Esophagus (tissue), 2 donors: ENCODE measurements at regions not wholly inside any gene's neighbourhood (a gene's known extent, or its start where the extent isn't known, plus 50 kb on each side); places are given as distances from the start of the nearest gene placed in this dataset.
"Not testable (repeated sequence)": the region's sequence is repeated elsewhere in the genome, so short reads cannot be mapped to it uniquely, and the experiment has no call there.

Experiments used
- H3K27ac ChIP-seq, 2 donors: one replicate each; pipeline ENCODE4 v1.5.1; 2013; ENCODE audit warnings: low read depth in 2 of 2, mild to moderate bottlenecking in 2 of 2, inconsistent platforms in 1 of 2, low read length in 1 of 2, moderate library complexity in 1 of 2
- H3K27me3 ChIP-seq, 2 donors: one replicate each; pipeline ENCODE4 v1.6.1; 2013; ENCODE audit warnings: low read length in 2 of 2, control low read depth in 1 of 2, mild to moderate bottlenecking in 1 of 2; ENCODE audit not compliant: insufficient read depth in 2 of 2, control insufficient read depth in 1 of 2
- H3K36me3 ChIP-seq, 2 donors: one replicate each; pipeline ENCODE4 v1.6.1; 2013; ENCODE audit warnings: low read length in 1 of 2; ENCODE audit not compliant: control insufficient read depth in 2 of 2, insufficient read depth in 2 of 2
- H3K4me1 ChIP-seq, 2 donors: one replicate each; pipeline ENCODE4 v1.6.1; 2013; ENCODE audit warnings: low read length in 1 of 2; ENCODE audit not compliant: control insufficient read depth in 2 of 2, insufficient read depth in 2 of 2
- H3K4me3 ChIP-seq, 2 donors: one replicate each; pipeline ENCODE4 v1.5.1; 2013; ENCODE audit warnings: low read length in 2 of 2, mild to moderate bottlenecking in 2 of 2, low read depth in 1 of 2, moderate library complexity in 1 of 2
- H3K9me3 ChIP-seq, 2 donors: one replicate each; pipeline ENCODE4 v1.6.1; 2013; ENCODE audit warnings: mild to moderate bottlenecking in 2 of 2, low read depth in 1 of 2, low read length in 1 of 2, moderate library complexity in 1 of 2; ENCODE audit not compliant: control insufficient read depth in 2 of 2, insufficient read depth in 1 of 2
- WGBS, 2 donors: extraction: QIAGEN DNeasy Blood & Tissue Kit; methylation state at CpG; one replicate each; pipeline ENCODE4 v1.1.7; 2013; 5-methylcytosine and 5-hydroxymethylcytosine counted together
- donor health status: healthy with polysubstance abuse.
- donor health status: Bipolar disorder and iron deficiency.

- 54 to 59% methylated on average over 3 of the region's 3 CpGs for WGBS, 2 donors
- Histone ChIP-seq H3K9me3 (no peaks in the 10 kb centered on the region), H3K4me1 (no peaks in the 10 kb centered on the region), H3K36me3 (no peaks in the 10 kb centered on the region), H3K4me3 (no peak overlapping the region), H3K27me3 (no peaks in the 10 kb centered on the region), H3K27ac (no peak overlapping the region)
Measured at GRCh38 chr1:65606426-65606825, 186.0 kb downstream of the LEPR start.

- H3K27me3 ChIP-seq: no peaks in the 10 kb centered on the region
- 86 to 91% methylated on average over 2 of the region's 2 CpGs for WGBS, 2 donors
- H3K4me3 ChIP-seq: no peak overlapping the region
- H3K27ac ChIP-seq: no peak overlapping the region
- no peaks in the 10 kb centered on the region for H3K36me3 ChIP-seq
- H3K4me1 ChIP-seq: no peaks in the 10 kb centered on the region
- H3K9me3 ChIP-seq: no peaks in the 10 kb centered on the region
Measured at GRCh38 chr1:65613884-65614283, 178.8 kb upstream of the PDE4B start.

- Histone ChIP-seq H3K4me3 (no peak overlapping the region), H3K27ac (no peak overlapping the region)
Measured at GRCh38 chr1:65615859-65616258, 176.8 kb upstream of the PDE4B start.

DNA sequence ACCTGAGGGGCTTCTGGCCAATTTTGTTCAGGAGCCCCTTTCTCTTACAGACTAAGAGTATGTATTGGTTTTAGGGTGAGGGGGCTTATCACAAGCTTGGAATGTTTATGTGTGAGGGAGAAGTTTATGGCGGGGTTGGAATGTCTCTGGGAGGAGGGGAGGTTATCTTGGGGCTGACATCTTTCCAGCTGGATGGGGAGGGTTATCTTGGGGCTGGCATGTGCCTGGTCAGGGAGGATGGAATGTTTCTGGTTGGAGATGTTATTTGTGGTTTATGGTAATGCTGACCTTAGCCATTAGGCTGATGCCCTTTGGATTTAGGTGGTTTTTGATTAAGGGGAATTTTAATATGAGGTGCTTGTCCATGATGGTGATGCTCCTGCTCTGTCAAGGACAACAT is 171.0 kb upstream of the PDE4B start:
- H3K27me3 ChIP-seq, H3K4me1 ChIP-seq, H3K4me3 ChIP-seq, H3K36me3 ChIP-seq, H3K9me3 ChIP-seq, H3K27ac ChIP-seq: not testable (repeated sequence)
- WGBS, 2 donors: 38 to 65% methylated on average over 1 of the region's 1 CpG

More at GRCh38 chr1:65615859-65616258, 176.8 kb upstream of the PDE4B start:
- Histone ChIP-seq H3K27me3 (no peaks in the 10 kb centered on the region), H3K9me3 (no peaks in the 10 kb centered on the region), H3K36me3 (no peaks in the 10 kb centered on the region), H3K4me1 (no peaks in the 10 kb centered on the region)
- 47 to 48% methylated on average over 2 of the region's 2 CpGs for WGBS, 2 donors

DNA sequence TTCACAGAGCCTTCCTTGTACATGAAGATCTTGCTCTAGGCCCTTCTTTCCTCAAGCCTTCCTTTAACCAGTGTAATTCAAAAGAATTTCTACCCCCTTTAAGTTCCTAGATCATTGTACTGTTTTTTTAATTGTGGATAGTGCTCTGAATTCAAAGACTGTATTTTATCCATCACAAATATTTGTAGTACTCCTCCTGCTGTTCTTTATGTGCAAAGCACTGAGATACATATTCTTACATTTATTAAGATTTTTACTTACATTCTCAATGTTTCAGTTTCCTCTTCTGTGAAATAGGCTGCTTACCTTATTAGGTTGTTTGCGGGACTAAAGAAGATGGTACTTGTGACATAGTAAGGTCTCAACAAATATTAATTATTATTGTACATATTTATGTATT is 168.8 kb upstream of the PDE4B start:
- H3K36me3 ChIP-seq: no peaks in the 10 kb centered on the region
- no peaks in the 10 kb centered on the region for H3K9me3 ChIP-seq
- no peaks in the 10 kb centered on the region for H3K27me3 ChIP-seq
- no peak overlapping the region for H3K27ac ChIP-seq
- no peak overlapping the region for H3K4me3 ChIP-seq
- no peaks in the 10 kb centered on the region for H3K4me1 ChIP-seq
- 98 to 100% methylated on average over 1 of the region's 1 CpG for WGBS, 2 donors

DNA sequence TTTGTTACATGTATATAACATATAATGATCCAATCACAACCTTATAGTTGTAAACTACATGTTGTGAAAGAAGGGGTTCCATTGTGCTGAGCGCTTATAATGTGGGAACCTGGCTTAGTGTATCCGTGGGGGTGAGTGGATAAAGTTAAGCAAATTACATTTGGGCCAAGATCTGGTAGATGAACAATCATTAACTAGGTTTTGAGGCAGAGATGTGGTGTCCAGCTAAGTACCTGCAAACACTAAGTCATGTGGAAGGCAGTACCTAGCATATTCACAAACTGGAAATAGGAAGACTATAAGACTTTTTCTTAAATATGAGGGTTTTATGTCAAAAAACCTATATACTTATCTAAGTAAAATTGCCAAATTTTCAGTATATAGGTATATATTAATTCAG is 167.2 kb upstream of the PDE4B start:
- Histone ChIP-seq H3K27ac (no peak overlapping the region), H3K27me3 (no peaks in the 10 kb centered on the region), H3K4me3 (no peak overlapping the region), H3K36me3 (no peaks in the 10 kb centered on the region), H3K9me3 (no peaks in the 10 kb centered on the region), H3K4me1 (no peaks in the 10 kb centered on the region)
- 70 to 78% methylated on average over 2 of the region's 2 CpGs for WGBS, 2 donors

GRCh38 chr1:65626003-65626402 is 166.7 kb upstream of the PDE4B start:
- Histone ChIP-seq H3K27ac (no peak overlapping the region), H3K9me3 (no peaks in the 10 kb centered on the region), H3K36me3 (no peaks in the 10 kb centered on the region), H3K4me1 (no peaks in the 10 kb centered on the region), H3K4me3 (no peak overlapping the region), H3K27me3 (no peaks in the 10 kb centered on the region)
- WGBS, 2 donors: 70 to 89% methylated on average over 3 of the region's 3 CpGs

- Histone ChIP-seq H3K36me3 (no peaks in the 10 kb centered on the region), H3K9me3 (no peaks in the 10 kb centered on the region), H3K27me3 (no peaks in the 10 kb centered on the region), H3K4me3 (no peak overlapping the region), H3K4me1 (no peaks in the 10 kb centered on the region), H3K27ac (no peak overlapping the region)
- WGBS, 2 donors: 85 to 89% methylated on average over 2 of the region's 2 CpGs
Measured at GRCh38 chr1:65629788-65630187, 162.9 kb upstream of the PDE4B start.

DNA sequence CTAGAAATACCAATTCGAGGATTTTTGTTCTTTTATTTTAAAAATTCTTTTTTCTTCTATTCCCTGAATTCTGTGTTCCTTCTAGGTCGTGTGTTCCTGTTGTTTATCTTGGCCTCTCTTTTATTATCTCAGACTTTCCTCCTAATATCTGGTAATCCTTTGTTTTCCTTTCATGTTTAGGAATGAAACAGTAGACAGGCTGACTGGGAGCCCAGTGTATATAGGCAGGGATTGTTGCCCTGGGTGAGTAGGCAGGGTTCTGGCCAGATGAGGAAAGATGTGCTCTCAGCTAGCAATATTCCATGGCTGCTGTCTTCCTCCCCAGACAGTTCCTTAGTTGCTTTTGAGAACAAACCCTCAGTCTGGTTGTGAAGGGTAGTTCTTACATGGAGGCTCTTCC is 161.8 kb upstream of the PDE4B start:
- WGBS, 2 donors: 36% methylated on average over 2 of the region's 2 CpGs
- no peak overlapping the region for H3K27ac ChIP-seq
- no peaks in the 10 kb centered on the region for H3K4me1 ChIP-seq

GRCh38 chr1:65632235-65632634 is 160.5 kb upstream of the PDE4B start:
- 69 to 78% methylated on average over 2 of the region's 2 CpGs for WGBS, 2 donors
- H3K27ac ChIP-seq: no peak overlapping the region

More for the DNA sequence above, 161.8 kb upstream of the PDE4B start:
- Histone ChIP-seq H3K36me3 (no peaks in the 10 kb centered on the region), H3K27me3 (no peaks in the 10 kb centered on the region), H3K4me3 (no peak overlapping the region), H3K9me3 (no peaks in the 10 kb centered on the region)

More at GRCh38 chr1:65632235-65632634, 160.5 kb upstream of the PDE4B start:
- Histone ChIP-seq H3K9me3 (no peaks in the 10 kb centered on the region), H3K4me3 (no peak overlapping the region), H3K4me1 (no peaks in the 10 kb centered on the region), H3K36me3 (no peaks in the 10 kb centered on the region), H3K27me3 (no peaks in the 10 kb centered on the region)
